K562 (cell line): ENCODE measurements at regions not wholly inside any gene's neighbourhood (a gene's known extent, or its start where the extent isn't known, plus 50 kb on each side); places are given as distances from the start of the nearest gene placed in this dataset.

ENCODE experiments used
- ATAC-seq: fragments of 200-7000 bp; cut with Tn5 transposase; 3 replicates; pipeline ENCODE4 v1.9.1; 2020; ENCODE audit warnings: moderate library complexity
- BruUV-seq: library from RNA; stranded (reverse); fragments of 400-500 nt; replicated peaks from 2 replicates; lab custom pipeline; 2021; lab: Mats Ljungman, UMichigan
- CTCF ChIA-PET: fragments of 300-600 bp; formaldehyde crosslinking; extraction: SDS; loops from one replicate; lab custom pipeline; 2021; ENCODE audit warnings: low intra/inter-chr PET ratio; lab: Yijun Ruan, JAX
- POLR2A ChIA-PET: fragments of 300-600, 350-650 bp; sonication (Branson Sonifier 250); formaldehyde crosslinking; extraction: SDS; loops from one replicate; lab custom pipeline; 2021; ENCODE audit warnings: antibody characterized with exemption, inconsistent platforms; lab: Yijun Ruan, JAX
- DNase-seq, 4 experiments: peaks; one replicate each; pipeline versions ENCODE4 v3.0.0 to v3.0.0-alpha.2; 2011 to 2018; ENCODE audit warnings: low spot score in 3 of 4, mixed read lengths in 3 of 4; ENCODE audit errors: extremely low read depth in 1 of 4
- FAIRE-seq: peaks from 2 replicates; lab custom pipeline; 2011; peaks lifted over from hg19 to GRCh38; lab: Jason Lieb, UNC
- H2AFZ ChIP-seq: 2 replicates; pipeline ENCODE4 v1.6.0; 2011; ENCODE audit warnings: low read depth, low read length, control low read depth, inconsistent platforms
- H3K27ac ChIP-seq: fragments of 200-600 bp; 3 replicates; pipeline ENCODE4 v1.8.0; 2011; ENCODE audit warnings: low read depth, mild to moderate bottlenecking, control low read depth, inconsistent platforms, low read length, moderate library complexity, mixed read lengths; ENCODE audit errors: extremely low read depth
- H3K27me3 ChIP-seq, 2 experiments: fragments of 300-600 bp in 1 of 2; 2 replicates in 1 of 2; 3 replicates in 1 of 2; pipeline versions ENCODE4 v1.6.0 to v1.8.0; 2011; ENCODE audit warnings: inconsistent platforms in 2 of 2, low read length in 2 of 2, mild to moderate bottlenecking in 1 of 2, mixed read lengths in 1 of 2, moderate library complexity in 1 of 2; ENCODE audit not compliant: control insufficient read depth in 2 of 2, insufficient read depth in 2 of 2
- H3K36me3 ChIP-seq: fragments of 300-600 bp; 3 replicates; pipeline ENCODE4 v1.8.0; 2011; ENCODE audit warnings: mild to moderate bottlenecking, low read length, inconsistent platforms; ENCODE audit not compliant: control insufficient read depth, insufficient read depth
- H3K4me1 ChIP-seq, 2 experiments: fragments of 200-600 bp in 1 of 2; replicated peaks in 1 of 2; 2 replicates in 1 of 2; 3 replicates in 1 of 2; pipeline versions ENCODE4 v1.5.1 to v1.8.0; 2011; ENCODE audit warnings: inconsistent platforms in 2 of 2, low read length in 2 of 2, mild to moderate bottlenecking in 1 of 2, mixed read lengths in 1 of 2, moderate library complexity in 1 of 2; ENCODE audit not compliant: control insufficient read depth in 2 of 2, insufficient read depth in 2 of 2
- H3K4me2 ChIP-seq: 2 replicates; pipeline ENCODE4 v1.6.1; 2011; ENCODE audit warnings: low read length, control low read depth, inconsistent platforms, mixed read lengths; ENCODE audit not compliant: insufficient read depth
- H3K4me3 ChIP-seq: fragments of 200-600 bp; sonication (generic), shearing (Covaris generic); 2 replicates; pipeline ENCODE4 v1.5.1; 2016; ENCODE audit warnings: control low read depth, inconsistent platforms
- H3K79me2 ChIP-seq: fragments of 200-600 bp; 3 replicates; pipeline ENCODE4 v1.8.0; 2011; ENCODE audit warnings: low read length, inconsistent platforms; ENCODE audit not compliant: control insufficient read depth, insufficient read depth
- H3K9ac ChIP-seq, 2 experiments: 2 replicates each; pipeline versions ENCODE4 v1.6.0 to v1.6.1; 2011; ENCODE audit warnings: low read depth in 2 of 2, low read length in 2 of 2, control low read depth in 1 of 2, inconsistent platforms in 1 of 2, mild to moderate bottlenecking in 1 of 2, mixed read lengths in 1 of 2; ENCODE audit not compliant: insufficient read depth in 1 of 2
- H3K9me1 ChIP-seq: one replicate; pipeline ENCODE4 v1.6.0; 2011; ENCODE audit warnings: inconsistent platforms, mild to moderate bottlenecking, low read length, moderate library complexity; ENCODE audit not compliant: control insufficient read depth, insufficient read depth
- H3K9me3 ChIP-seq: replicated peaks from 2 replicates; pipeline ENCODE4 v1.5.1; 2011; ENCODE audit warnings: low read depth, low read length, inconsistent platforms; ENCODE audit not compliant: control insufficient read depth, insufficient read depth
- H4K20me1 ChIP-seq: replicated peaks from 2 replicates; pipeline ENCODE4 v1.6.1; 2011; ENCODE audit warnings: low read length, inconsistent platforms, mixed read lengths; ENCODE audit not compliant: control insufficient read depth, insufficient read depth
- ATF1 ChIP-seq, 2 experiments: fragments of 450-650 bp in 1 of 2; IDR thresholded peaks; 2 replicates each; pipeline ENCODE4 v1.6.1; 2016; ENCODE audit warnings: missing compliant biosample characterization in 1 of 2, missing genetic modification characterization in 1 of 2
- DEAF1 ChIP-seq: fragments of 450-650 bp; formaldehyde crosslinking; IDR thresholded peaks from 2 replicates; pipeline ENCODE4 v1.4.0; 2020; ENCODE audit warnings: mild to moderate bottlenecking, moderate library complexity
- GABPA ChIP-seq: fragments of 200-800 bp; sonication (Bioruptor generic); conservative IDR thresholded peaks from 2 replicates; pipeline ENCODE4 v1.6.1; 2016; ENCODE audit warnings: low read depth, missing genetic modification characterization, missing compliant biosample characterization
- IFI16 ChIP-seq: fragments of 250-450 bp; sonication (Bioruptor Pico); IDR thresholded peaks from 2 replicates; pipeline ENCODE4 v2.1.2; 2022; ENCODE audit warnings: mild to moderate bottlenecking, inconsistent platforms
- MEIS2 ChIP-seq: fragments of 450-650 bp; IDR thresholded peaks from 2 replicates; pipeline ENCODE4 v1.6.1; 2014; ENCODE audit warnings: mild to moderate bottlenecking; ENCODE audit not compliant: partially characterized antibody
- NR2C1 ChIP-seq, 2 experiments: fragments of 450-650 bp; IDR thresholded peaks; 2 replicates each; pipeline ENCODE4 v1.6.1; 2017; ENCODE audit warnings: mild to moderate bottlenecking in 2 of 2, antibody characterized with exemption in 1 of 2, inconsistent platforms in 1 of 2, missing compliant biosample characterization in 1 of 2, missing genetic modification characterization in 1 of 2
- NR2C2 ChIP-seq, 2 experiments: fragments of 200-800 bp in 1 of 2; sonication (Bioruptor generic) in 1 of 2; sonication (generic) in 1 of 2; formaldehyde crosslinking in 1 of 2; IDR thresholded peaks; 2 replicates each; pipeline versions ENCODE4 v1.6.1 to v1.8.0; 2016 to 2022; ENCODE audit warnings: mild to moderate bottlenecking in 1 of 2, missing compliant biosample characterization in 1 of 2, missing genetic modification characterization in 1 of 2, missing genetic modification reagents in 1 of 2
- NRF1 ChIP-seq, 2 experiments: fragments of 450-650 bp; IDR thresholded peaks in 1 of 2; conservative IDR thresholded peaks in 1 of 2; 2 replicates each; pipeline ENCODE4 v1.6.1; 2014; ENCODE audit warnings: mild to moderate bottlenecking in 2 of 2
- PHB2 ChIP-seq: fragments of 450-650 bp; IDR thresholded peaks from 2 replicates; pipeline ENCODE4 v1.6.1; 2017; ENCODE audit warnings: low read depth
- PREB ChIP-seq: sonication (generic); formaldehyde crosslinking; IDR thresholded peaks from 2 replicates; pipeline ENCODE4 v1.8.1; 2023; ENCODE audit warnings: mild to moderate bottlenecking, missing genetic modification reagents
- SOX6 ChIP-seq: fragments of 450-650 bp; IDR thresholded peaks from 2 replicates; pipeline ENCODE4 v1.6.1; 2014; ENCODE audit warnings: mild to moderate bottlenecking
- STAT5B ChIP-seq: fragments of 250-450 bp; sonication (Bioruptor Pico); IDR thresholded peaks from 2 replicates; pipeline ENCODE4 v1.8.0; 2021; ENCODE audit warnings: mild to moderate bottlenecking, inconsistent platforms
- ZBTB5 ChIP-seq: fragments of 450-650 bp; IDR thresholded peaks from 2 replicates; pipeline ENCODE4 v1.6.1; 2017; ENCODE audit warnings: antibody characterized with exemption
- ZFP36 ChIP-seq: fragments of 150-350 bp; IDR thresholded peaks from 2 replicates; pipeline ENCODE4 v1.6.1; 2018; ENCODE audit warnings: low read length, low read depth; ENCODE audit not compliant: partially characterized antibody
- ZNF717 ChIP-seq: fragments of 250-450 bp; sonication (Bioruptor Pico); IDR thresholded peaks from 2 replicates; pipeline ENCODE4 v1.5.0; 2021
- ZNF79 ChIP-seq: fragments of 250-450 bp; sonication (Bioruptor Pico); IDR thresholded peaks from 2 replicates; pipeline ENCODE4 v1.4.0; 2020; ENCODE audit warnings: low read depth, mild to moderate bottlenecking, moderate library complexity
- WGBS: fragments of 100-300 bp; shearing (Covaris generic); methylation state at CpG from one replicate; pipeline ENCODE4 v1.1.6; 2016; ENCODE audit warnings: low coverage, mixed read lengths; ENCODE audit not compliant: insufficient coverage; ENCODE audit errors: missing lambda C conversion rate; 5-methylcytosine and 5-hydroxymethylcytosine counted together
- in situ Hi-C: fragments of 300-500 bp; cut with MboI; formaldehyde crosslinking; loops from 4 replicates; pipeline ENCODE4 v1.15.0; 2018; ENCODE audit warnings: inconsistent platforms, mixed read lengths
- intact Hi-C: fragments of 100-400 bp; cut with micrococcal nuclease; formaldehyde crosslinking; loops from 2 replicates; pipeline ENCODE4 v1.14.2; 2022

- H3K4me1 ChIP-seq = peaks cover 0 to 4% of the 10 kb centered on the region in 2 experiments; a peak in 3 of 5 replicates
- H4K20me1 ChIP-seq = no peaks in the 10 kb centered on the region
- H2AFZ ChIP-seq = no peak overlapping the region
- H3K9me3 ChIP-seq = no peaks in the 10 kb centered on the region
- no peaks in the 10 kb centered on the region for H3K79me2 ChIP-seq
- H3K4me3 ChIP-seq = no peak overlapping the region
- peaks cover 9 to 22% of the 10 kb centered on the region in 2 experiments for H3K27me3 ChIP-seq
- no peaks in the 10 kb centered on the region for H3K36me3 ChIP-seq
- ATAC-seq (peak; percentile 93), FAIRE-seq (peak; percentile 65), DNase-seq (peak; percentile 16 to 69 (median 38))
- in situ Hi-C loops (loop anchor here (25.0 kb wide), 2 partner anchors 584 to 1084 kb away; partner anchors contain the start of genes HOXA10, HOXA3, HOXA7 and HOXA9), intact Hi-C loops (loop anchor here (5.0 to 10.0 kb wide), 3 partner anchors 186 to 586 kb away; no protein-coding TSS in a partner anchor)
- H3K4me2 ChIP-seq = peak overlapping the region; percentile 62; the same call in 1 of the 2 replicates
- H3K9ac ChIP-seq = peak overlapping the region in 1 of 2 experiments; percentile 12; a peak in 1 of 4 replicates
- H3K9me1 ChIP-seq = no peaks in the 10 kb centered on the region
- ChIA-PET CTCF (no interaction called here), POLR2A (interaction anchor here (0.7 to 2.2 kb wide), 3 partner anchors 12 to 109 kb away, joined by 3 to 8 read pairs (median 3); no protein-coding TSS in a partner anchor)
- H3K27ac ChIP-seq = no peak overlapping the region
- 6% methylated on average over 16 of the region's 19 CpGs for WGBS
- no TSS peak for BruUV-seq
- TF ChIP-seq ZNF717 (CRISPR knock-in tag) (no peak), NR2C1 (IDR thresholded peaks at IDR 0.05) (no peak), NR2C1 (tag; IDR thresholded peaks at IDR 0.05) (no peak), NRF1 (conservative IDR thresholded peaks at IDR 0.05 in 1 of 2, IDR thresholded peaks at IDR 0.05 in 1 of 2) (peak; percentile 91 to 93), PHB2 (no peak), IFI16 (CRISPR knock-in tag) (no peak), GABPA (tag) (no peak), DEAF1 (CRISPR knock-in tag) (peak; percentile 36; the same call in 1 of the 2 replicates), ZFP36 (peak; percentile 40), ZNF79 (CRISPR knock-in tag) (no peak), ZBTB5 (no peak), NR2C2 (CRISPR knock-in tag; IDR thresholded peaks at IDR 0.05) (no peak), NR2C2 (tag; IDR thresholded peaks at IDR 0.05) (no peak), ATF1 (CRISPR knock-in tag; IDR thresholded peaks at IDR 0.05) (no peak), ATF1 (tag; IDR thresholded peaks at IDR 0.05) (peak; percentile 36; the same call in 1 of the 2 replicates), STAT5B (no peak), MEIS2 (peak; percentile 33), PREB (CRISPR knock-in tag) (no peak), SOX6 (peak; percentile 57; the same call in 1 of the 2 replicates)
These were observed 73.3 kb upstream of the NFE2L3 start for GRCh38 chr7:26078437-26079336.
